ENCODE measurements at regions not wholly inside any gene's neighbourhood (a gene's known extent, or its start where the extent isn't known, plus 50 kb on each side); places are given as distances from the start of the nearest gene placed in this dataset.

DNA sequence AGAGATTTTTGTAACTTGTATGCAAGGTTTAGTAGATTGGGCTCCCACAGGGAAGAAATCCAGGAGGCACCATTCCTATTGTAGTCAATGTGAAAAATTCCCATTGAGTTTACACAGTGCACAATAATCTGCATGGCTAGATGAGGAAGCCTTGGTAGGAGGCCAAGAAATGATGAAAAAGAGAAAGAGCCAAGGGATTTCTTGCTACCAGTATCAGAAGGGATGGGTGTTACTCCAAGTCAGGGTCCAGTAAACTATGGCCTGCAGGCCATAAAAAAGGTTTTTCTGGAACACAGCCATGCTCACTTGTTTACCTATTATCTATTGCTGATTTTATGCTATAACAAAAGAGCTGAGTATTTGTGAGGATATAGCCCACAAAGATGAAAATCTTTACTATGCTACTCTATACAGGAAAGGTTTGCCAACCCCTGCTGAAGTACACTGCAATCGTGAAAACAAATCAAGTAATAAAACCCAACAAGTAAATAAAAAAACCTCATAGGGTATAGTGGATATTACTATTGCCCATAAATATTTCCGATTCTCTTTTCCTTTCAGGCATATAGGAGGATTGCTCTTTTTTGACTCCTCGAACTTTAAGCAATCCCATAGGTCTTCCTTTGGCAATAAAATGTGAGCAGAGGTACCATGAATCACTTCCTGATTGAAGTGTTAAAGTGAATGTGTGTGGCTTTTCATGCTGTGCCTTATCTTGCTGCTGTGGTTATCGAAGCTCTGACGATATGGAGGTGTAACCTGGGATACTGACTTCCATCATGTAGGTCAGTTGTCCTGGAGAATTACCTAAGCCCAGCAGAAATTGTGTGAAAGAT, 256.3 kb upstream of the MAGI2 start:
- no peak overlapping the region for H3K4me3 Mint-ChIP-seq
- Histone ChIP-seq H3K27me3 (ENCODE audit: control insufficient read depth in 1 of 2, insufficient read depth in 2 of 2, low read length in 2 of 2) (no peaks in the 10 kb centered on the region), H3K4me1 (ENCODE audit: insufficient read depth, low read length) (no peaks in the 10 kb centered on the region), H3K4me3 (ENCODE audit: low read length) (no peak overlapping the region), H3K27ac (ENCODE audit: low read depth in 1 of 2, low read length in 2 of 2) (no peak overlapping the region), H3K9me3 (ENCODE audit: control insufficient read depth in 1 of 2, insufficient read depth in 1 of 2, low read length in 2 of 2) (peaks cover 4% of the 10 kb centered on the region in 2 experiments), H3K36me3 (ENCODE audit: insufficient read depth, low read length) (no peaks in the 10 kb centered on the region)
- POLR2A ChIA-PET: no interaction called here
- no peak overlapping the region for H3K27ac Mint-ChIP-seq
- CTCF ChIA-PET: no interaction called here
- H3K4me1 Mint-ChIP-seq (ENCODE audit: low read depth): no peaks in the 10 kb centered on the region
- TF ChIP-seq, protein P1, sequence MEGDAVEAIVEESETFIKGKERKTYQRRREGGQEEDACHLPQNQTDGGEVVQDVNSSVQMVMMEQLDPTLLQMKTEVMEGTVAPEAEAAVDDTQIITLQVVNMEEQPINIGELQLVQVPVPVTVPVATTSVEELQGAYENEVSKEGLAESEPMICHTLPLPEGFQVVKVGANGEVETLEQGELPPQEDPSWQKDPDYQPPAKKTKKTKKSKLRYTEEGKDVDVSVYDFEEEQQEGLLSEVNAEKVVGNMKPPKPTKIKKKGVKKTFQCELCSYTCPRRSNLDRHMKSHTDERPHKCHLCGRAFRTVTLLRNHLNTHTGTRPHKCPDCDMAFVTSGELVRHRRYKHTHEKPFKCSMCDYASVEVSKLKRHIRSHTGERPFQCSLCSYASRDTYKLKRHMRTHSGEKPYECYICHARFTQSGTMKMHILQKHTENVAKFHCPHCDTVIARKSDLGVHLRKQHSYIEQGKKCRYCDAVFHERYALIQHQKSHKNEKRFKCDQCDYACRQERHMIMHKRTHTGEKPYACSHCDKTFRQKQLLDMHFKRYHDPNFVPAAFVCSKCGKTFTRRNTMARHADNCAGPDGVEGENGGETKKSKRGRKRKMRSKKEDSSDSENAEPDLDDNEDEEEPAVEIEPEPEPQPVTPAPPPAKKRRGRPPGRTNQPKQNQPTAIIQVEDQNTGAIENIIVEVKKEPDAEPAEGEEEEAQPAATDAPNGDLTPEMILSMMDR (IDR thresholded peaks at IDR 0.05): no peak
- ATAC-seq (ENCODE audit: poor library complexity) (no peak), DNase-seq (no peak)
- no peaks in the 10 kb centered on the region for H3K27me3 Mint-ChIP-seq
- no peaks in the 10 kb centered on the region for H3K9me3 Mint-ChIP-seq
- intact Hi-C loops (cut with DNase I, micrococcal nuclease): no loop called here
- H3K36me3 Mint-ChIP-seq (ENCODE audit: low read depth): no peaks in the 10 kb centered on the region

DNA sequence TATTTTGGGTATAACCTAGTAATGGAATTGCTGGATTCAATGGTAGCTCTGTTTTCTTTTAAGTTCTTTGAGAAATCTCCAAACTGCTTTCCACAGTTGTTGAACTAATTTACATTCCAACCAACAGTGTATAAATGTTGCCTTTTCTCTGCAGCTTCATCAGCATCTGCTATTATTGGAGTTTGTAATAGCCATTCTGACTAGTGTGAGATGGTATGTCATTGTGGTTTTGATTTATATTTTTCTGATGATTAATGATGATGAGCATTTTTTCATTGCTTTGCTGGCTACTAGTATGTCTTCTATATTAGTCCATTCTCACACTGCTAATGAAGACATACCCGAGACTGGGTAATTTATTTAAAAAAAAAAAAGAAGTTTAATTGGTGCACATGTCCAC, 248.6 kb upstream of the MAGI2 start:
- H3K27me3 Mint-ChIP-seq: no peaks in the 10 kb centered on the region
- DNase-seq: no peak
- H3K36me3 Mint-ChIP-seq (ENCODE audit: low read depth): no peaks in the 10 kb centered on the region
- no peak overlapping the region for H3K27ac ChIP-seq (ENCODE audit: low read depth in 1 of 2, low read length in 2 of 2)
- H3K9me3 Mint-ChIP-seq: no peaks in the 10 kb centered on the region
- no peaks in the 10 kb centered on the region for H3K36me3 ChIP-seq (ENCODE audit: insufficient read depth, low read length)
- intact Hi-C loops (cut with DNase I, micrococcal nuclease): no loop called here
- ChIA-PET POLR2A (no interaction called here), CTCF (no interaction called here)
- TF ChIP-seq, protein P1 (IDR thresholded peaks at IDR 0.05): no peak
- no peak overlapping the region for H3K4me3 Mint-ChIP-seq
- H3K27me3 ChIP-seq (ENCODE audit: control insufficient read depth in 1 of 2, insufficient read depth in 2 of 2, low read length in 2 of 2): no peaks in the 10 kb centered on the region
- H3K4me1 ChIP-seq (ENCODE audit: insufficient read depth, low read length): no peaks in the 10 kb centered on the region
- no peak for ATAC-seq (ENCODE audit: poor library complexity)
- peaks cover 4% of the 10 kb centered on the region in 2 experiments for H3K9me3 ChIP-seq (ENCODE audit: control insufficient read depth in 1 of 2, insufficient read depth in 1 of 2, low read length in 2 of 2)
- no peaks in the 10 kb centered on the region for H3K4me1 Mint-ChIP-seq (ENCODE audit: low read depth)
- H3K4me3 ChIP-seq (ENCODE audit: low read length): no peak overlapping the region
- no peak overlapping the region for H3K27ac Mint-ChIP-seq

DNA sequence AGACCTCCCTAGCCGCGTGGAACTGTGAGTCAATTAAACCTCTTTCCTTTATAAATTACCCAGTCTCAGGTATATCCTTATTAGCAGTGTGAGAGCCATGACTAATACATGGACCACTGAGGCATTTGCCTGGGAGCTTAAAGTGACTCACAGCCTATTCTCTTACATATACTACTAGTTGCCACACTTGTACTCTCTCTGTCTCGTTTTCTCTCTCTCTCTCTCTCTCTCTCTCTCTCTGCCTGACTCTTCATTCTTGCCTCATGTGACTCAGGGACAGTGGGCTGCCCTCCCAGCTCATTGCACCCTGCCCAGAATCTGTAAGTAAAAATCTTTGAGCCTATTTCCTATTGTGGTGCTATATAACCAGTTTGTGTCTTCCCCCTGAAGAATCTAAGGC, 238.5 kb upstream of the MAGI2 start:
- CTCF ChIA-PET: no interaction called here
- no peaks in the 10 kb centered on the region for H3K36me3 Mint-ChIP-seq (ENCODE audit: low read depth)
- no peak for ATAC-seq (ENCODE audit: poor library complexity)
- H3K4me3 Mint-ChIP-seq: no peak overlapping the region
- H3K27me3 Mint-ChIP-seq: no peaks in the 10 kb centered on the region
- no peaks in the 10 kb centered on the region for H3K4me1 ChIP-seq (ENCODE audit: insufficient read depth, low read length)
- H3K9me3 ChIP-seq (ENCODE audit: control insufficient read depth in 1 of 2, insufficient read depth in 1 of 2, low read length in 2 of 2): peaks cover 0 to 11% of the 10 kb centered on the region in 2 experiments
- H3K4me3 ChIP-seq (ENCODE audit: low read length): no peak overlapping the region
- intact Hi-C loops (cut with DNase I, micrococcal nuclease): no loop called here
- POLR2A ChIA-PET: no interaction called here
- no peak for DNase-seq
- H3K27me3 ChIP-seq (ENCODE audit: control insufficient read depth in 1 of 2, insufficient read depth in 2 of 2, low read length in 2 of 2): no peaks in the 10 kb centered on the region
- no peak overlapping the region for H3K27ac ChIP-seq (ENCODE audit: low read depth in 1 of 2, low read length in 2 of 2)
- no peak overlapping the region for H3K27ac Mint-ChIP-seq
- H3K9me3 Mint-ChIP-seq: no peaks in the 10 kb centered on the region
- TF ChIP-seq, protein P1 (IDR thresholded peaks at IDR 0.05): no peak
- H3K36me3 ChIP-seq (ENCODE audit: insufficient read depth, low read length): no peaks in the 10 kb centered on the region
- H3K4me1 Mint-ChIP-seq (ENCODE audit: low read depth): no peaks in the 10 kb centered on the region

Data from CD4-positive, alpha-beta T cell (primary cell).